ENCODE measurements at regions not wholly inside any gene's neighbourhood (a gene's known extent, or its start where the extent isn't known, plus 50 kb on each side); places are given as distances from the start of the nearest gene placed in this dataset.

- peaks cover 0 to 15% (median 0%) of the 10 kb centered on the region in 4 donors for H3K27me3 ChIP-seq
- intact Hi-C loops (cut with DNase I) = no loop called here
- no peak overlapping the region for H3K27ac ChIP-seq
- H3K9me3 ChIP-seq = no peaks in the 10 kb centered on the region
- TF ChIP-seq, protein P1, sequence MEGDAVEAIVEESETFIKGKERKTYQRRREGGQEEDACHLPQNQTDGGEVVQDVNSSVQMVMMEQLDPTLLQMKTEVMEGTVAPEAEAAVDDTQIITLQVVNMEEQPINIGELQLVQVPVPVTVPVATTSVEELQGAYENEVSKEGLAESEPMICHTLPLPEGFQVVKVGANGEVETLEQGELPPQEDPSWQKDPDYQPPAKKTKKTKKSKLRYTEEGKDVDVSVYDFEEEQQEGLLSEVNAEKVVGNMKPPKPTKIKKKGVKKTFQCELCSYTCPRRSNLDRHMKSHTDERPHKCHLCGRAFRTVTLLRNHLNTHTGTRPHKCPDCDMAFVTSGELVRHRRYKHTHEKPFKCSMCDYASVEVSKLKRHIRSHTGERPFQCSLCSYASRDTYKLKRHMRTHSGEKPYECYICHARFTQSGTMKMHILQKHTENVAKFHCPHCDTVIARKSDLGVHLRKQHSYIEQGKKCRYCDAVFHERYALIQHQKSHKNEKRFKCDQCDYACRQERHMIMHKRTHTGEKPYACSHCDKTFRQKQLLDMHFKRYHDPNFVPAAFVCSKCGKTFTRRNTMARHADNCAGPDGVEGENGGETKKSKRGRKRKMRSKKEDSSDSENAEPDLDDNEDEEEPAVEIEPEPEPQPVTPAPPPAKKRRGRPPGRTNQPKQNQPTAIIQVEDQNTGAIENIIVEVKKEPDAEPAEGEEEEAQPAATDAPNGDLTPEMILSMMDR (IDR thresholded peaks at IDR 0.05) = no peak
- TF ChIP-seq POLR2A (IDR thresholded peaks at IDR 0.05) = no peak
- 50 to 58% methylated on average over 3 to 4 of the region's 5 CpGs for WGBS, 2 donors
- no peak overlapping the region for H3K4me3 ChIP-seq
- no peaks in the 10 kb centered on the region for H3K4me1 ChIP-seq
- H3K36me3 ChIP-seq = no peaks in the 10 kb centered on the region
- no peak for DNase-seq
Observed at GRCh38 chr17:33513769-33514168, 220.7 kb upstream of the ASIC2 start.

- intact Hi-C loops (cut with DNase I) = no loop called here
- TF ChIP-seq, protein P1 (IDR thresholded peaks at IDR 0.05) = no peak
- no peak for TF ChIP-seq POLR2A (IDR thresholded peaks at IDR 0.05)
- Histone ChIP-seq H3K27me3 (peaks cover 0 to 15% (median 0%) of the 10 kb centered on the region in 4 donors), H3K9me3 (no peaks in the 10 kb centered on the region), H3K36me3 (no peaks in the 10 kb centered on the region), H3K27ac (no peak overlapping the region), H3K4me3 (no peak overlapping the region), H3K4me1 (no peaks in the 10 kb centered on the region)
- no peak for DNase-seq
- WGBS, 2 donors = 69 to 88% methylated on average over 4 to 6 of the region's 6 CpGs
Observed at GRCh38 chr17:33514369-33514768, 221.3 kb upstream of the ASIC2 start.

DNA sequence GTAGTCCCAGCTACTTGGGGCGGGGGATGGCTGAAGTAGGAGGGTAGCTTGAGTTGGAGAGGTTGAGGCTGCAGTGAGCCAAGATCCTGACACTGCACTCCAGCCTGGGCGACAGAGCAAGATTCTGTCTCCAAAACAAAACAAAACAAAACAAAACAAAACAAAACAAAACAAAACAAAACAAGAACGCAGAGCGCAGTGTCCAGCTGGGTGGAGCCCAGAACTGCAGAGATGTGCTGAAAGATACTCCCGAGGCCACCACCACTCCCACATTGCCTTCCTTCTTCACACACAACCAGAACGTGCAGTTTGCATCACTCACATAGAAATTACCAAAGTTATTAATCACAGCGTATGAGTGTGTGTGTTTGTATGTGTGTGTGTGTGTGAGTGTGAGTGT lies 222.9 kb upstream of the ASIC2 start:
- 57 to 62% methylated on average over 7 of the region's 7 CpGs for WGBS, 2 donors
- intact Hi-C loops (cut with DNase I) = no loop called here

DNA sequence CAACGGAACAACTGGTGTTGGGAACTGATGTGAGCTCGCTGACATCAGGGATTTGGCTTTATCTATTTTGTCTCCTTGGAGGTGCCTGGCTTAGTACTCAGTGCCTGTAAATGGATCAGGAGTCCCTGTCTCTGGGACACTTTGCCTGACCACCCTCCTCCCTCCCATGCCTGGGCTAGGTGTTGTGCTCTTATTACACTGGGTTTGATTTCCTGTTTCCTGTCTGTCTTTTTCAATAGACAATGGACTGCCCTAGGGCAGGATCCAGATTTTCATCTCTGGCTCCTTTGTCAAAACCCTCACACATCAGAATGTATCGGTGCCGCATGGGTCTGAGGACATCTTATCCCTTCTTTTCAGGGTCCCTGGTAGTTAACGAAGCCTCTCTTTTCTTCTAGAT lies 223.6 kb upstream of the ASIC2 start:
- no peak for DNase-seq
- intact Hi-C loops (cut with DNase I) = no loop called here
- H3K4me3 ChIP-seq = no peak overlapping the region
- H3K27me3 ChIP-seq = peaks cover 0 to 18% (median 0%) of the 10 kb centered on the region in 4 donors
- TF ChIP-seq, protein P1 (IDR thresholded peaks at IDR 0.05) = no peak
- no peak for TF ChIP-seq POLR2A (IDR thresholded peaks at IDR 0.05)
- no peaks in the 10 kb centered on the region for H3K4me1 ChIP-seq
- H3K9me3 ChIP-seq = no peaks in the 10 kb centered on the region
- no peaks in the 10 kb centered on the region for H3K36me3 ChIP-seq
- H3K27ac ChIP-seq = no peak overlapping the region
- 66 to 82% methylated on average over 5 of the region's 5 CpGs for WGBS, 2 donors

More for the DNA sequence above, 222.9 kb upstream of the ASIC2 start:
- no peaks in the 10 kb centered on the region for H3K9me3 ChIP-seq
- no peak for TF ChIP-seq POLR2A (IDR thresholded peaks at IDR 0.05)
- TF ChIP-seq, protein P1 (IDR thresholded peaks at IDR 0.05) = no peak
- no peaks in the 10 kb centered on the region for H3K36me3 ChIP-seq
- peaks cover 0 to 21% (median 0%) of the 10 kb centered on the region in 4 donors for H3K27me3 ChIP-seq
- H3K4me3 ChIP-seq = no peak overlapping the region
- H3K27ac ChIP-seq = no peak overlapping the region
- H3K4me1 ChIP-seq = no peaks in the 10 kb centered on the region
- no peak for DNase-seq

DNA sequence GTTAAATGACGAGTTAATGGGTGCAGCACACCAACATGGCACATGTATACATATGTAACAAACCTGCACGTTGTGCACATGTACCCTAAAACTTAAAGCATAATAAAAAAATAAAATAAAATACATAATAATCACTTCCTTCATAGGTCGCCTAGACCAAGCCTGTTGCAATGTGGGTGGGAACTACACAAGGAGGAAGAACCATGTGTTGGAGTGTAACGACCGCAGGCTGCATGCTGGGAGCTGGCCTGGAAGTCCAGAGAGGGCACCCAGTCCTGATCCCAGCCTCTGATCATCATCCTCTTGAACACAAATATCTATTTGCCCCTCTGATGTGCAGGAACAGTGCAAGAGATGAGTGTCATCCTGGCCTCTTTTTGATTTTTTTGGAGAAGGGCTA lies 224.7 kb upstream of the ASIC2 start:
- H3K27me3 ChIP-seq = peaks cover 0 to 15% (median 0%) of the 10 kb centered on the region in 4 donors
- TF ChIP-seq, protein P1 (IDR thresholded peaks at IDR 0.05) = no peak
- no peak for TF ChIP-seq POLR2A (IDR thresholded peaks at IDR 0.05)
- WGBS, 2 donors = 70 to 73% methylated on average over 3 to 5 of the region's 5 CpGs
- H3K27ac ChIP-seq = no peak overlapping the region
- no peak for DNase-seq
- no peaks in the 10 kb centered on the region for H3K4me1 ChIP-seq
- H3K36me3 ChIP-seq = no peaks in the 10 kb centered on the region
- no peak overlapping the region for H3K4me3 ChIP-seq
- intact Hi-C loops (cut with DNase I) = no loop called here
- no peaks in the 10 kb centered on the region for H3K9me3 ChIP-seq

Data from esophagus squamous epithelium (tissue), 5 donors.